Lower lobe of right lung (tissue), 2 donors: ENCODE measurements at regions not wholly inside any gene's neighbourhood (a gene's known extent, or its start where the extent isn't known, plus 50 kb on each side); places are given as distances from the start of the nearest gene placed in this dataset.

Source experiments
- ATAC-seq, 2 donors: fragments of 200-7000 bp; cut with Tn5 transposase; one replicate each; pipeline ENCODE4 v1.9.1; 2020 to 2022; ENCODE audit warnings: mild to moderate bottlenecking in 2 of 2, moderate library complexity in 2 of 2
- DNase-seq: peaks from one replicate; pipeline ENCODE4 v3.0.0-alpha.2; 2020
- H3K27ac ChIP-seq: fragments of 200-600 bp; one replicate; pipeline ENCODE4 v1.8.0; 2022
- H3K27me3 ChIP-seq: fragments of 200-600 bp; one replicate; pipeline ENCODE4 v1.8.0; 2022; ENCODE audit warnings: low read depth
- H3K36me3 ChIP-seq: fragments of 200-600 bp; one replicate; pipeline ENCODE4 v1.8.0; 2022; ENCODE audit warnings: mild to moderate bottlenecking
- H3K4me1 ChIP-seq: fragments of 200-600 bp; one replicate; pipeline ENCODE4 v1.8.0; 2022
- H3K4me3 ChIP-seq: fragments of 200-600 bp; one replicate; pipeline ENCODE4 v1.8.0; 2022; ENCODE audit warnings: mild to moderate bottlenecking
- H3K9me3 ChIP-seq: fragments of 200-600 bp; one replicate; pipeline ENCODE4 v1.8.0; 2022
- CTCF ChIP-seq: fragments of 200-600 bp; IDR thresholded peaks from one replicate; pipeline ENCODE4 v1.8.0; 2022; ENCODE audit warnings: antibody characterized with exemption, mild to moderate bottlenecking
- intact Hi-C: fragments of 100-400 bp; cut with DNase I; formaldehyde crosslinking; loops from one replicate; pipeline ENCODE4 v1.11.0; 2022
- donor health status: DM: no; HTN: yes; CAD: no; lungs with severe emphysema.

DNA sequence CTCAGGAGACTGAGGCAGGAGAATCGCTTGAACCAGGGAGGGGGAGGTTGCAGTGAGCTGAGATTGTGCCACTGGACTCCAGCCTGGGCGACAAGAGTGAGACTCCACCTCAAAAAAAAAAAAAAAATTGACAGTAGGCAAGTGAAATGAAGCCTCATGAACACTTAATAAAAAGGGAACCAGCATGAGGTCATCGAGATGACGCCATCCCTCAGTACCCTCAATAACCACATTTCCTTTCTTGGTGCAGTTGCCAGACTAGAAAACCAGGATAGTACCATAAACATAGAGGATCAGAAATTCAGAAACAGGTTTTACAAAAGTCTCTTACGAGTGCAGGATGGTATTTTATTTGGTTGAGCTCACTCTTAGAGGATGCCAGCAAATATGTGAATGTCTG is 584.1 kb downstream of the MAFB start:
- Histone ChIP-seq H3K36me3 (no peaks in the 10 kb centered on the region), H3K27me3 (no peaks in the 10 kb centered on the region), H3K4me3 (no peak overlapping the region), H3K9me3 (no peaks in the 10 kb centered on the region), H3K4me1 (no peaks in the 10 kb centered on the region), H3K27ac (no peak overlapping the region)
- DNase-seq (no peak), ATAC-seq (no peak)
- TF ChIP-seq CTCF, result no peak
- intact Hi-C loops, result no loop called here

DNA sequence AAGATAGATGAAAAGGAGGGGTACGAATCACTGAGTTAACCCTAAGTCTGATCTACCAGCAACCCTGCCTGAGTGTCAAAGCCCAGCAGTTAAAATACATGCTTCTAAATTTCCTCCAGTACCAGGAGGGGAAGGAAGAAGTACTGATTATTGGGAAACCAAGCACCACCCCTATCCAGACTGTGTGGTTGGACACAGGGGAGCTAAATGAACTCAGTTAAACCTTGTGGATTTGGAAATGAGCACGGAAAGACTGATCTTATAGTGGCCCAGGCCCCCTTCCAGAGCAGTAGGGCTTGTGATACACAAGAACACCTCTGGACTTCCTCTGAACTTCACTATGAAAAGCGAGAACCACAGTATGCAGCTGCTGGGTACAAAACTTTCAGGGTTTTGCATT is 585.6 kb downstream of the MAFB start:
- Histone ChIP-seq H3K4me1 (no peaks in the 10 kb centered on the region), H3K4me3 (no peak overlapping the region), H3K36me3 (no peaks in the 10 kb centered on the region), H3K27ac (no peak overlapping the region), H3K27me3 (no peaks in the 10 kb centered on the region), H3K9me3 (no peaks in the 10 kb centered on the region)
- TF ChIP-seq CTCF, result no peak
- ATAC-seq, result no peak
- no peak for DNase-seq
- intact Hi-C loops, result no loop called here

DNA sequence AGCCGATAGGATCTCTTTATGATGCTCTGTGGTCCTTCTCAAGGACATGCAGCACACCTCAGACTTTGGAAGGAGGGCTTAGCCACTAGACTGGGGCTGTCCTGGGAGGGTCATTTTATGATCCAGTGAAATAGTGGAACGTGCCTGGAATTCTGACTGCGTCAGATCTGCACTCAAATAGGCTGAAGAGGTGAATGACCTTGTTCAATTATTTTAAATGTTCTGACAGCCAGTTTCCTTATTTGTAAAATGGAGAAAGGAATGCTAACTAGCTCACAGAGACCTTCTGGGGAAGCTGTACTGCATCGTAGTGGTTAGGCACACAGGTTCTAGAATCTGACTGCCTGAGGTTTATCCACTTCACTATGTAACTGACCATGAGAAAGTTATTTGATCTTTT is 587.5 kb downstream of the MAFB start:
- no peaks in the 10 kb centered on the region for H3K27me3 ChIP-seq
- H3K4me1 ChIP-seq, result no peaks in the 10 kb centered on the region
- H3K27ac ChIP-seq, result no peak overlapping the region
- ATAC-seq (peak; percentile 56 to 73), DNase-seq (no peak)
- TF ChIP-seq CTCF, result no peak
- intact Hi-C loops, result no loop called here
- no peak overlapping the region for H3K4me3 ChIP-seq
- no peaks in the 10 kb centered on the region for H3K36me3 ChIP-seq
- no peaks in the 10 kb centered on the region for H3K9me3 ChIP-seq

GRCh38 chr20:40100261-40100660 is 588.8 kb downstream of the MAFB start:
- intact Hi-C loops, result no loop called here
- H3K27ac ChIP-seq, result no peak overlapping the region
- no peaks in the 10 kb centered on the region for H3K36me3 ChIP-seq
- H3K4me3 ChIP-seq, result no peak overlapping the region
- no peaks in the 10 kb centered on the region for H3K4me1 ChIP-seq
- no peaks in the 10 kb centered on the region for H3K27me3 ChIP-seq
- ATAC-seq, result no peak
- TF ChIP-seq CTCF, result no peak
- no peak for DNase-seq
- no peaks in the 10 kb centered on the region for H3K9me3 ChIP-seq

DNA sequence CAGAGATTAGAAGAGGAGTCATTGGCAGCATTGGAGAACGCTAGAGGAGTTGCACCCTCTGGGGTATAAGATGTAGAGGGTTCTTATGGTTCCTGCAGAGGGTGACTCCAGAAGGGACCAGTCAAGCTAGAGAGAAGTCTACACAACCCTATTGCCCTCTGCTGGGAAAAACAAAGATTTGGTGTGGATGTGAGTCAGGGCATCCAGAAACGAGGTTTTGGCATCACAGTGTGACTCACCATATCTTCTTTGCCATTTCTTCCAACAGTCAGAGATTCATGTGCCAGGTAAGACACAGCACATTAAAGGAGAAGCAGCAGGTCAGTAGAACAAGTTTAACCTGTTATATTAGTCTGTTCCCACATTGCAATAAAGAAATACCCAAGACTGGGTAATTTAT is 598.8 kb downstream of the MAFB start:
- TF ChIP-seq CTCF, result no peak
- ATAC-seq (no peak), DNase-seq (no peak)
- Histone ChIP-seq H3K36me3 (no peaks in the 10 kb centered on the region), H3K27me3 (no peaks in the 10 kb centered on the region), H3K4me3 (no peak overlapping the region), H3K27ac (no peak overlapping the region), H3K9me3 (no peaks in the 10 kb centered on the region), H3K4me1 (no peaks in the 10 kb centered on the region)
- intact Hi-C loops, result no loop called here

DNA sequence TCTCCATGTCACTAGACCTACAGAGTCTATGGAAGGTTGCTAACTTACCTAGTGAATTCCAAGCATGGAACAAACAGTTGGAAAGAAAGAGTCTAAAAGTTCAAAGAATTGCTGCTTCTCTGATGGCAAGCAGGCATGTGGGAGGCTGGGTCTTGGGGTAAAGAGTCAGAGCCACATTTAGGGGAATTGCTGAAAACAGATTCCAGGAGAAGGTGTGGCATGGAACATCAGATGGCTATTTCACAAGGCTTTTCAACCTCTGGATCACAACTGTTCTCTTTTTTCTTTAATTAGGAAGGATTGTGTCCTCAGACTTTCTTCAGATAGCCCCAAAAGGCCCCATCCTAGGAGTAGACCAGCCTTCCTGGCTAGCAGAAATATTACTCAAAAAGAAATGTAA is 601.5 kb downstream of the MAFB start:
- no peaks in the 10 kb centered on the region for H3K27me3 ChIP-seq
- no peaks in the 10 kb centered on the region for H3K4me1 ChIP-seq
- DNase-seq, result no peak
- no peak for TF ChIP-seq CTCF
- H3K36me3 ChIP-seq, result no peaks in the 10 kb centered on the region
- H3K4me3 ChIP-seq, result no peak overlapping the region
- intact Hi-C loops, result no loop called here
- no peak for ATAC-seq
- H3K9me3 ChIP-seq, result no peaks in the 10 kb centered on the region
- no peak overlapping the region for H3K27ac ChIP-seq
